Neural crest cell (in vitro differentiated cells): ENCODE measurements at regions not wholly inside any gene's neighbourhood (a gene's known extent, or its start where the extent isn't known, plus 50 kb on each side); places are given as distances from the start of the nearest gene placed in this dataset.

Experiments used
- DNase-seq: peaks from one replicate; pipeline ENCODE4 v3.0.0; 2021; ENCODE audit warnings: low read depth, mixed read lengths, low spot score
- H3K27ac Mint-ChIP-seq: one replicate; pipeline ENCODE4 v1.8.0; 2021; ENCODE audit warnings: mild to moderate bottlenecking, mixed read lengths; ENCODE audit not compliant: unreplicated experiment
- H3K27me3 Mint-ChIP-seq: 2 replicates; pipeline ENCODE4 v1.8.0; 2021; ENCODE audit warnings: low read depth, mild to moderate bottlenecking, mixed read lengths
- H3K36me3 Mint-ChIP-seq: 2 replicates; pipeline ENCODE4 v1.8.0; 2021; ENCODE audit warnings: low read depth, mild to moderate bottlenecking, mixed read lengths
- H3K4me1 Mint-ChIP-seq: 2 replicates; pipeline ENCODE4 v1.8.0; 2021; ENCODE audit warnings: mixed read lengths
- H3K4me3 Mint-ChIP-seq: one replicate; pipeline ENCODE4 v1.8.0; 2021; ENCODE audit warnings: mild to moderate bottlenecking, mixed read lengths
- H3K9me3 Mint-ChIP-seq: 2 replicates; pipeline ENCODE4 v1.8.0; 2021; ENCODE audit warnings: mixed read lengths
- CTCF ChIP-seq: fragments of 200-600 bp; sonication (generic); conservative IDR thresholded peaks from 2 replicates; pipeline ENCODE4 v1.5.0; 2021; ENCODE audit warnings: antibody characterized with exemption, mild to moderate bottlenecking

- no peaks in the 10 kb centered on the region for H3K36me3 Mint-ChIP-seq
- H3K27ac Mint-ChIP-seq: no peak overlapping the region
- H3K4me3 Mint-ChIP-seq: no peak overlapping the region
- no peak for TF ChIP-seq CTCF
- peaks cover 11% of the 10 kb centered on the region for H3K4me1 Mint-ChIP-seq
- no peaks in the 10 kb centered on the region for H3K27me3 Mint-ChIP-seq
- DNase-seq: no peak
- no peaks in the 10 kb centered on the region for H3K9me3 Mint-ChIP-seq
These were observed 171.1 kb downstream of the ZNF330 start for GRCh38 chr4:141391771-141392170.

DNA sequence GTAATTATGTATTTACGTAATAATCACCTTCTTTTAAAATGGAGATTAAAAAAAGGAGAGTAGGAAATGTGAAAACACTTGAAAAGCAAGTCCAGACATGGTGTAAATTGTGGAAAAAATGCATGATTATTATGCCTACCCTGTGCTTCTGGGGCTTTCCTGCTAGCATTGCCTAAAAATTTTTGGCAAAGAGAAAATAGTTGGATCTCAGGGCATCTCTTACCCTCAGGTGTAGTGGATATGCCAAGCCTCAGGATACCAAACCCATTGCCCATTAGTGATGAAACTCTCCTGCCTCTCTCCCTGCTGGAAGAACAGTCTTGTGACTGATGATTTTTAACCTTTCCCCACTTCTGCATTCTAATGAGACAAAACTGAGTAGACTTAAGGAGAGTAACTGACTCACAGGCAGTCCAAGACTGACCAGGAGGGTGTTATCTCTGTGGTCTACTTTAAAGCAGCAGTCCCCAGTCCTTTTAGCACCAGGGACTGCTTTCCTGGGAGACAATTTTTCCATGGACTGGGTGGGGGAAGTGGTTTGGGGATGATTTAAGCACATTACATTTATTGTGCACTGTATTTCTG lies 174.6 kb downstream of the ZNF330 start:
- Mint-ChIP-seq H3K27me3 (no peaks in the 10 kb centered on the region), H3K4me1 (no peaks in the 10 kb centered on the region), H3K4me3 (no peak overlapping the region), H3K27ac (no peak overlapping the region), H3K36me3 (no peaks in the 10 kb centered on the region), H3K9me3 (no peaks in the 10 kb centered on the region)
- TF ChIP-seq CTCF: no peak
- no peak for DNase-seq

DNA sequence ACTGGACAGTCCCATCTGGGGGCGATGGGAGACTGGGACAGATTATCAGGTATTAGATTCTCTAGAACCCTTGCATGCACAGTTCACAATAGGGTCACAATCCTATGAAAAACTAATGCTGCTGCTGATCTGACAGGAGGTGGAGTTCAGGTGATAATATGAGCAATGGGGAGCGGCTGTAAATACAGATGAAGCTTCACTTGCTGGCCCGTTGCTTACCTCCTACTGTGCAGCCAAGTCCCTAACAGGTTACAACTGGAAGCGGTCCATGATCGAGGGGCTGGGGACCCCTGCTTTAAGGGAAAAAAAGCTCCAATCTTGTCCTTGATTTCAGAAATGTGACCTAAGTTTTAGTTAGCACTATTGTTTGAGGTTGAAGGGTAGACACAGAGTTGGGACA lies 175.2 kb downstream of the ZNF330 start:
- Mint-ChIP-seq H3K4me1 (no peaks in the 10 kb centered on the region), H3K4me3 (no peak overlapping the region), H3K27me3 (no peaks in the 10 kb centered on the region), H3K27ac (no peak overlapping the region), H3K9me3 (no peaks in the 10 kb centered on the region), H3K36me3 (no peaks in the 10 kb centered on the region)
- TF ChIP-seq CTCF: no peak
- DNase-seq: no peak

DNA sequence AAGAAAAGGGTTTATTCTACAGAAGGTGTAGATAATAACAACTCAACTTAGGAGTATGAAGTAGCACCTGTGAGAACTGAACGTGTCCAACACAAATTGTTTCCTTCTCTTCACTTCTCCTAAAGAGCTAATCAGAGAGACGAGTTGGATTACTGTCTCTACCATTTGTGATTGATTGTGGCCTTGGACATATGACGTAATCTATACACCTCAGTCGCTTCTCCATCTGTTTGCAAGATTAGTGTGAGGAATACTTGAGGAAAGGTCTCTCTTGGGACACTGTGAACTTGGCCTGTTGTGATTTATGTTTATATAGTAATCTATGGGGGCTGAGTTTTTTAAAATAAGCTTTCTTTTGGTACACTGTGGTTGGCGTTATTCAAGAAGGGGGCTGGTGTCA lies 182.0 kb downstream of the ZNF330 start:
- Mint-ChIP-seq H3K4me3 (no peak overlapping the region), H3K36me3 (no peaks in the 10 kb centered on the region), H3K27me3 (no peaks in the 10 kb centered on the region), H3K27ac (no peak overlapping the region), H3K9me3 (no peaks in the 10 kb centered on the region), H3K4me1 (no peaks in the 10 kb centered on the region)
- no peak for DNase-seq
- TF ChIP-seq CTCF: no peak

GRCh38 chr4:141403782-141404181 lies 183.1 kb downstream of the ZNF330 start:
- no peaks in the 10 kb centered on the region for H3K9me3 Mint-ChIP-seq
- H3K36me3 Mint-ChIP-seq: no peaks in the 10 kb centered on the region
- H3K27ac Mint-ChIP-seq: no peak overlapping the region
- no peaks in the 10 kb centered on the region for H3K27me3 Mint-ChIP-seq
- TF ChIP-seq CTCF: no peak
- no peak for DNase-seq
- H3K4me3 Mint-ChIP-seq: no peak overlapping the region
- no peaks in the 10 kb centered on the region for H3K4me1 Mint-ChIP-seq

- Mint-ChIP-seq H3K27ac (no peak overlapping the region), H3K4me1 (no peaks in the 10 kb centered on the region), H3K4me3 (no peak overlapping the region), H3K36me3 (no peaks in the 10 kb centered on the region), H3K27me3 (no peaks in the 10 kb centered on the region), H3K9me3 (no peaks in the 10 kb centered on the region)
- no peak for TF ChIP-seq CTCF
- DNase-seq: no peak
These were observed 185.5 kb downstream of the ZNF330 start for GRCh38 chr4:141406237-141406636.
